Right lobe of liver (tissue), 6 donors: ENCODE measurements at regions not wholly inside any gene's neighbourhood (a gene's known extent, or its start where the extent isn't known, plus 50 kb on each side); places are given as distances from the start of the nearest gene placed in this dataset.
A peak's percentile ranks its signal among the peaks of the same experiment; 100 is the strongest.

Experiments used
- ATAC-seq, 4 donors: fragments of 200-7000 bp; cut with Tn5 transposase; one replicate each; pipeline ENCODE4 v1.9.1; 2020; ENCODE audit warnings: mild to moderate bottlenecking in 4 of 4, moderate library complexity in 4 of 4
- DNase-seq, 3 donors: peaks; one replicate each; pipeline ENCODE4 v3.0.0-alpha.2; 2020
- H3K27ac ChIP-seq, 3 donors: fragments of 200-600 bp; one replicate each; pipeline ENCODE4 v1.8.0; 2022
- H3K27me3 ChIP-seq, 2 donors: fragments of 200-600 bp; one replicate each; pipeline ENCODE4 v1.8.0; 2022
- H3K36me3 ChIP-seq, 4 donors: fragments of 200-600 bp; sonication (generic) in 1 of 4; one replicate each; pipeline versions ENCODE4 v1.5.1 to v1.8.0; 2017 to 2022; ENCODE audit warnings: control low read depth in 1 of 4
- H3K4me1 ChIP-seq, 4 donors: fragments of 200-600 bp; sonication (generic) in 1 of 4; one replicate each; pipeline versions ENCODE4 v1.5.1 to v1.8.0; 2017 to 2022; ENCODE audit warnings: control low read depth in 1 of 4
- H3K4me3 ChIP-seq, 3 donors: fragments of 200-600 bp; one replicate each; pipeline ENCODE4 v1.8.0; 2022
- H3K9me3 ChIP-seq, 4 donors: fragments of 200-600 bp; sonication (generic) in 1 of 4; one replicate each; pipeline versions ENCODE4 v1.5.1 to v1.8.0; 2017 to 2022; ENCODE audit warnings: control low read depth in 1 of 4
- CTCF ChIP-seq, 4 donors: fragments of 200-600 bp in 3 of 4; fragments of 450-650 bp in 1 of 4; IDR thresholded peaks; one replicate each; pipeline versions ENCODE4 v1.5.1 to v1.8.0; 2016 to 2022; ENCODE audit warnings: antibody characterized with exemption in 4 of 4, mild to moderate bottlenecking in 2 of 4
- POLR2A ChIP-seq: fragments of 450-650 bp; IDR thresholded peaks from one replicate; pipeline ENCODE4 v1.6.1; 2017; ENCODE audit warnings: antibody characterized with exemption, mild to moderate bottlenecking
- WGBS: methylation state at CpG from one replicate; pipeline ENCODE4 v1.1.6; 2018; ENCODE audit warnings: low coverage, low lambda C conversion rate; ENCODE audit not compliant: insufficient coverage; ENCODE audit errors: missing lambda C conversion rate; 5-methylcytosine and 5-hydroxymethylcytosine counted together
- intact Hi-C, 2 donors: fragments of 100-400 bp; cut with DNase I; formaldehyde crosslinking; loops; one replicate each; pipeline versions ENCODE4 v1.11.2 to v1.14.1; 2022
- donor health status: DM: no; HTN: yes; CAD: no.
- donor health status: DM: no; HTN: no; CAD: no.
- donor health status: DM: no; HTN: no; CAD: no.
- donor health status: DM: no; HTN: yes; CAD: no.
- donor health status: DM: no; HTN: yes; CAD: no.

- peak in 1 of 4 donors; percentile 20 for ATAC-seq
- TF ChIP-seq CTCF (IDR thresholded peaks at IDR 0.05) (no peak), POLR2A (no peak)
Observed at GRCh38 chr13:84686973-84687372, 804.7 kb upstream of the SLITRK1 start.

GRCh38 chr13:84686458-84686857 is 804.2 kb upstream of the SLITRK1 start:
- Histone ChIP-seq H3K9me3 (no peaks in the 10 kb centered on the region), H3K27ac (no peak overlapping the region), H3K36me3 (no peaks in the 10 kb centered on the region), H3K4me3 (no peak overlapping the region), H3K27me3 (no peaks in the 10 kb centered on the region), H3K4me1 (no peaks in the 10 kb centered on the region)
- ATAC-seq (no peak), DNase-seq (no peak)
- intact Hi-C loops: no loop called here
- 27% methylated on average over 1 of the region's 1 CpG for WGBS
- TF ChIP-seq POLR2A (no peak), CTCF (IDR thresholded peaks at IDR 0.05) (no peak)

More at GRCh38 chr13:84686973-84687372, 804.7 kb upstream of the SLITRK1 start:
- 46% methylated on average over 4 of the region's 5 CpGs for WGBS
- no peaks in the 10 kb centered on the region for H3K9me3 ChIP-seq
- no peak overlapping the region for H3K27ac ChIP-seq
- no peak for DNase-seq
- H3K27me3 ChIP-seq: no peaks in the 10 kb centered on the region
- no peak overlapping the region for H3K4me3 ChIP-seq
- no peaks in the 10 kb centered on the region for H3K4me1 ChIP-seq
- H3K36me3 ChIP-seq: no peaks in the 10 kb centered on the region
- intact Hi-C loops: no loop called here

- no peak overlapping the region for H3K27ac ChIP-seq
- H3K4me3 ChIP-seq: no peak overlapping the region
- H3K27me3 ChIP-seq: no peaks in the 10 kb centered on the region
- TF ChIP-seq CTCF (IDR thresholded peaks at IDR 0.05): no peak
- TF ChIP-seq POLR2A: no peak
- DNase-seq (no peak), ATAC-seq (no peak)
- no peaks in the 10 kb centered on the region for H3K36me3 ChIP-seq
- intact Hi-C loops: no loop called here
- WGBS: 80% methylated on average over 6 of the region's 6 CpGs
- H3K9me3 ChIP-seq: no peaks in the 10 kb centered on the region
- no peaks in the 10 kb centered on the region for H3K4me1 ChIP-seq
Observed at GRCh38 chr13:84684804-84685203, 802.5 kb upstream of the SLITRK1 start.

- TF ChIP-seq CTCF (IDR thresholded peaks at IDR 0.05): no peak
- TF ChIP-seq POLR2A: no peak
- H3K36me3 ChIP-seq: no peaks in the 10 kb centered on the region
- intact Hi-C loops: no loop called here
- H3K27me3 ChIP-seq: no peaks in the 10 kb centered on the region
- DNase-seq (no peak), ATAC-seq (peak; percentile 65 to 82 (median 77))
- no peaks in the 10 kb centered on the region for H3K9me3 ChIP-seq
- no peak overlapping the region for H3K4me3 ChIP-seq
- 19% methylated on average over 2 of the region's 3 CpGs for WGBS
- no peaks in the 10 kb centered on the region for H3K4me1 ChIP-seq
- no peak overlapping the region for H3K27ac ChIP-seq
Observed at GRCh38 chr13:84684048-84684662, 801.9 kb upstream of the SLITRK1 start.

- Histone ChIP-seq H3K27me3 (no peaks in the 10 kb centered on the region), H3K9me3 (no peaks in the 10 kb centered on the region), H3K4me1 (no peaks in the 10 kb centered on the region), H3K4me3 (no peak overlapping the region), H3K27ac (no peak overlapping the region), H3K36me3 (no peaks in the 10 kb centered on the region)
- ATAC-seq (no peak), DNase-seq (no peak)
- TF ChIP-seq POLR2A (no peak), CTCF (IDR thresholded peaks at IDR 0.05) (no peak)
- intact Hi-C loops: no loop called here
Observed at GRCh38 chr13:84683448-84683847, 801.2 kb upstream of the SLITRK1 start.
